NCI-H1436 (cell line): ENCODE measurements at regions not wholly inside any gene's neighbourhood (a gene's known extent, or its start where the extent isn't known, plus 50 kb on each side); places are given as distances from the start of the nearest gene placed in this dataset.
"Not testable (repeated sequence)": the region's sequence is repeated elsewhere in the genome, so short reads cannot be mapped to it uniquely, and the experiment has no call there.

Experiments used
- DNase-seq: peaks from one replicate; lab custom pipeline; 2025; lab: John Stamatoyannopoulos, UW

GRCh38 chrX:118215346-118215745, 98.7 kb upstream of the KLHL13 start:
- no peak for DNase-seq

DNA sequence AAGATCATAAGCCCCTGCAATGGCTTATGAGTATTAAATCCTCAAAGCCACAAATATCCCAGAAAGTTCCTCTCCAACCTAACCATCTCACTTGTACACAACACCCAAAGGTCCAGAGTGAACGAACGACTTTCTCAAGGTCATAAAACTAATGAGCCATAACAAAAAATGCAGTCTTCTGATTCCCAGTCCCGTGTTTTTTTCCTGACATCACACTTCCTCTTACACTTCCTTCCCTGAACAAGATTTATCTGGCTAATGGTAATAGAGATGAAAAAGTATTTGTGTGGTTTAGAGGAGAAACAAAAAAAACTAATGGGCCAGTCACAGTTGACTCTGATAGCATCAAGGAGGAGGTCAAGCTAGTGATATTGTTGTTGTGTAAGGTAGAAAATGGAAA, 99.5 kb upstream of the KLHL13 start:
- DNase-seq, result no peak

- peak; percentile 81 for DNase-seq
Observed at GRCh38 chrX:118216509-118216908, 99.9 kb upstream of the KLHL13 start.

GRCh38 chrX:118218079-118218478, 101.5 kb upstream of the KLHL13 start:
- DNase-seq, result no peak

DNA sequence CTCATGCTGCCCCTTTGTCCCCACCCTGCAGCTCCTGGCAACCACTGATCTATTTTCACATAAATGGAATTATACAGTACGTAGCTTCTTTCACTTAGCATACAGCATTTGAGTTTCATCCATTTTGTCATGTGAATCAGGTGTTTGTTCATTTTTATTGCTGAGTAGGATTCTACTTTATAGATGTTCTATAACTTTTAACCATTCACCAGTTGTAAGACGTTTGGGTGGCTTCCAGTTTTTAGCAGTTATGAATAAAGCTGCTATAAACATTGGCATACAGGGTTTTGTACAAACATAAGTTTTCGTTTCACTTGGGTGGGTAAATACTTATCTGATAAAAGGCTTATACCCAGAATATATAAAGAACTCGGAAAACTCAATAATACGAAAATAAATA, 102.3 kb upstream of the KLHL13 start:
- DNase-seq, result no peak

GRCh38 chrX:118219866-118220265, 103.3 kb upstream of the KLHL13 start:
- no peak for DNase-seq

DNA sequence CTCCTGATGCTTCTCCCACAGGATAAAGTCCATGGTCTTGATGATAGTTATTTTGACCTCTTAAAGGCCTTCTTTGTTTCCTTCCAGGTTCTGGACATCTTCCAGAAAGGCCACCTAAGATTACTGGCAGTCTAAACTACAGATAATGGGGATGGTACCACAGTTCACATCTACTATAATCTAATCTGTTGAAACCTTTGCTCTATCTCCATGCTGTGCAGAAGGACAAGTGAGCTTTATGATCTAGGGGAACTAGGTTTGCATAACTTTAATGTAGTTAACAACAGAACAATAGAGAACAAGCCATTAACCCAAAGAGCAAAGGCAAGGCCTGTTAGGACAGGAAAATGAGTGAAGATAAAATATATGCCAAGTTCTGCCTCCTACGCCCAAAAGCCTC, 103.9 kb upstream of the KLHL13 start:
- no peak for DNase-seq

DNA sequence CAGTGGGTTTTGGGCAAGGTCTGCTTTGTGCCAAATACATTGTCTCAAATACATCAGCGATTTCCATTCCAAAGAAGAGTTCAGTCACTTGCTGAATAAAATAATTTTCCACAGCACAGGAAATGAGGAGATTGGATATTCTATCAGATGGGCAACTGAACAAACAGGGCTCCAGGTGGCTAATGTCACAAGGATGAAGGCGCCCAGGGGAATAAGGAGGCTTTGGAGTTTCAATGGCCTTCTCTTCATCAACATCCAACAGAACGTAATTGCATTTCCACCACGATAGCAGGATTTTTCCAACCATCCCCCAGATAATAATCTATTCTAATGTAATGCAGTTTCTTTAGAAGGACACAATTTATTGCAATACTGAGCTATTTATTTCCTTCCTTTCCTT, 104.7 kb upstream of the KLHL13 start:
- peak; percentile 68 for DNase-seq

GRCh38 chrX:118221733-118222132, 105.1 kb upstream of the KLHL13 start:
- no peak for DNase-seq

DNA sequence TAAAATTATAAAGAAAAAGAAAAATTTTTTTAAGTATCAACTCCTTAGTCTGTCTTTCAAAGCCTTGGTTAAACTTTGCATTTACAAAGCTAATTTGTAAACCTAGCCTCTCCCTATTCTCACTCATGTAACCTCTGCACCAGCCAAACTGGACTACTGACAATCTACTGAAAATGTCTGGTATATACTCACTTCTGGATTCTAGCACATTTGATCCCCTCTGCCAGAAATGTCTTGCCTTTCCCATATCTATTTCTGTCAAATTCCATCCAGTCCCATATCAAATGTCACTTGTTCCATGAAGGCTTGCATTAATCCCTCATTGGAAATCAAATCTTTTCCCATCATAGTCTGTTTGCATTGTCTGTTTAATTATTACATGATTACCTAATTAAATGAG, 105.8 kb upstream of the KLHL13 start:
- DNase-seq, result no peak

GRCh38 chrX:118225711-118226428, 109.3 kb upstream of the KLHL13 start:
- DNase-seq, result peak; percentile 54

DNA sequence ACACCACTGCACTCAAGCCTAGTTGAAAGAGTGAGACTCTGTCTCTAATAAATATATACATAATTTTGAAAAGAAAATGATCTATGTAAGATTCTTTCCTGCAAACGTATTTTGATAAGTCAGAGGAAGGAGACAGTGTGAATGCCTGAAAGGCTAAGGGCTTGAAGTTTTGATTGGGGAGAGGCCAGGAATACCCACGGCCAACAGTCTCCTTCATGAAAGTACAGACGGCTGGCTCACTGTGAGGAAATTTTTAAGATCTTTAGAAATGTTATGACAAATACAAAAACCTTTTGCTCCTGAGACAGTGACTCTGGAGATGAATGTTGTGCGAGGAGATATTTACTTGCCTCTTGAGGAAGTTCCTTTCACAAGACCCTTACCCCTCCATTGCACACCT, 111.4 kb upstream of the KLHL13 start:
- DNase-seq, result no peak

DNA sequence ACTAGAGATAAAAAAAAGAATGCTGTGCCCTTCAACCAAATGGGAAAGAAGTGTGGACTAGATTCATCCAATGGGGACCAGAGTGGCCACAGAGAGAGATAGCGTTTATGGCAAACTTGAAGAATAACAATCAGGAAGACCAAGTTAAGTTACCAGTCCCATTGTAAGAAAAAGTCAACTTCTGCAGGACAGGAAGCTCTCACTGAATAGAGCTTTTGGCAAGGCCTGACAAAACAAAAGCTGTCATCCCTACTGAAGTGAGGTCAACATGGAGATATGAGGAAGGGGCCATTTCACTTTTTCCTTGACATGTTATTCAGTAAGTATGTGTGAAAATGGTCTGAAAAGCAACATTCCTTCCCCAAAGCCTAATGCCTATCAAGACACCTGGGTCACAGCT, 111.8 kb upstream of the KLHL13 start:
- no peak for DNase-seq

GRCh38 chrX:118231464-118231863, 114.4 kb upstream of the WDR44 start:
- DNase-seq, result no peak

DNA sequence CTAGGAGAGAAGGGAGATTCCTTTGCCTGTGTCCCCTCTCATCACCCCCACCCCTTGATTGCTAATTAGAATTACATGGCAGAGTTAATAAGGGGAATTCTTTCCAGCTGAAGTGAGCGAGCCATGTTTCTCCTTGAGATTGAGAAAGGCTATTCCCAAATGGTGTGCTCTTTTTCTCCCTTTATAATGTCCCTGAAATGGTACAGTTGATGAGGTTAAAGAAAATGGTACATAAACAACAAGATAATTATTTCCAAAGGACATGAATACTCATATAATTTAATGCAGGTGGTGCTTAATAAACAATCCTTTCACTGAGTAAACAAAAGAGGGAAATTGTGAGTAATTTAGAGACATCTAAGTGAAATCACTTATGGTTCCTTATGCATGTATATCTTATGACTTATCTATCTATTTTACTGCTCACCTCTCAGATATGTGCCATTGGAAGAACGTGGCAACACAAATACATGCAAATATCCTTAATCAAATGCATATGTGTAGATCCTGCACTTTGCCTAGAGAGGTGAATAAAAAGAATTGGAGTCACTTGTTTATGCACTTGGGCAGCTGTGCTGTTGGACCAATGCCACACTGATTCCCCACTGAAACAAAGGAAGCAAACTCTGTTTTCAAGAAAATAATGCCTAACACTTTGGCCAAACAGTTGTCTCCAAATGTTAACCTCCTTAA, 106.6 kb upstream of the WDR44 start:
- DNase-seq, result no peak

GRCh38 chrX:118239913-118240698, 105.8 kb upstream of the WDR44 start:
- DNase-seq, result no peak

DNA sequence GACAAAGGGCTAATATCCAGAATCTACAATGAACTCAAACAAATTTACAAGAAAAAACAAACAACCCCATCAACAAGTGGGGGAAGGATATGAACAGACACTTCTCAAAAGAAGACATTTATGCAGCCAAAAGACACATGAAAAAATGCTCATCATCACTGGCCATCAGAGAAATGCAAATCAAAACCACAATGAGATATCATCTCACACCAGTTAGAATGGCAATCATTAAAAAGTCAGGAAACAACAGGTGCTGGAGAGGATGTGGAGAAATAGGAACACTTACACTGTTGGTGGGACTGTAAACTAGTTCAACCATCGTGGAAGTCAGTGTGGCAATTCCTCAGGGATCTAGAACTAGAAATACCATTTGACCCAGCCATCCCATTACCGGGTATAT, 98.9 kb upstream of the WDR44 start:
- DNase-seq, result not testable (repeated sequence)

GRCh38 chrX:118249146-118249545, 96.8 kb upstream of the WDR44 start:
- no peak for DNase-seq

- no peak for DNase-seq
Observed at GRCh38 chrX:118250445-118250844, 95.5 kb upstream of the WDR44 start.

- DNase-seq, result no peak
Observed at GRCh38 chrX:118251271-118251670, 94.6 kb upstream of the WDR44 start.

DNA sequence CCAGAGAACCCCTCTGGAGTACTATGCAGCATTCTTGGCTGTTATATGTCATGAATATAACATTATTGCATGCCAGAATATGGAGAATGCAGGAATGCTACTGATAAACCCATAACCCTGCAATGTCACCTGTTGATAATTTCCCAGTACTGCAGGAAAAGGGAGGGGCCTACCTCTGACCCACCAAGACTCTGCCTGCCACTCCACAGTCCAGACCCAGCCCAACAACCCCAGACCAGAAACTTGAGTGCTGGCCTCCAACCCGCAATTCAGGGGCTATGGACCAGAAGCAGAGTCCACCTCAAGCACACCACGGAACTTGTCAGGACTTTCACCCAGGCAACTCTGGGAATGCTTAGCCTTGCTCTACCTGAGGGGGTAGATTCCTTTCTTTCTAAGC, 92.9 kb upstream of the WDR44 start:
- DNase-seq, result no peak

DNA sequence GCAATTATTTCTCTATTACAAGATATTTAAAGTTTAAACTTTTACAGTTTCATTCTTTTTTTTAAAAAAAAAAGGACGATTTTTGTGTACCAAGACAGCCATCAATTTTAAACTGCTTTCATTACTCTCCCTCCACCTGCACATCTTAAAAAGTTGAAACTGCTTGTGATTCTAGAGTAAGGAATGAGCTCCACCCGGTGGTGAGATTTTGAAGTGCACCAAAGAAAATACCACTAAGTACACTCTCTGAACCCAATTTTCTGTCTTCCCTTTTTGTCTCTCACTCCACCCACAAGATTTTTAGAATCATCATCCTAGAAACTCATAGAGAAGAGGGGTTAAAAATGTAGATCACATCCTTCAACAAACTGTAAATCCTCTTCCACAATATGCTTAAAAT, 91.3 kb upstream of the WDR44 start:
- peak; percentile 53 for DNase-seq

DNA sequence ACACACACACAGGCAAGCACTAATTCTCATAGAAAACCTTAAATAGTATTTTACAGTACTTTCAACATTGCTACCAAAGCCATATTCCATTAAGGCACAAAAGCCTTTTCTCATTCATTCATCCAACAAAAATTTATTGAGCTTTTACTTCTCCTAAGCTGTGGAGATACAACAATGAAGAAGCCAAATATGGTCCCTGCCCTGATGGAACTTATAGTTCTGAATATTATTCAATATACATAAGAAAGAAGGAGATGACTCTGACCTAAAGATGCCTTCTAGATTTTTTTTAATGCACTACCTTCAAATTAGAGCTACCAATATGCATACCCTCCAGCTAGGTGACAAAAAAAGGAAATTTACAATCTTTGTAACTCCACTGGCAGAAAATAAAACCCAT, 90.0 kb upstream of the WDR44 start:
- DNase-seq, result no peak
